HepG2 (cell line): ENCODE measurements at regions not wholly inside any gene's neighbourhood (a gene's known extent, or its start where the extent isn't known, plus 50 kb on each side); places are given as distances from the start of the nearest gene placed in this dataset.

Source experiments
- ATF6 ChIP-seq: sonication (generic); formaldehyde crosslinking; conservative IDR thresholded peaks from 2 replicates; pipeline ENCODE4 v1.4.0; 2020; ENCODE audit warnings: missing genetic modification reagents
- NR1H2 ChIP-seq: sonication (generic); formaldehyde crosslinking; IDR thresholded peaks from 2 replicates; pipeline ENCODE4 v1.8.1; 2022; ENCODE audit warnings: low read depth, missing genetic modification reagents, borderline replicate concordance

GRCh38 chr2:60379684-60380083 is 173.8 kb downstream of the BCL11A start:
- no peak for TF ChIP-seq NR1H2 (CRISPR knock-in tag)
- TF ChIP-seq ATF6 (CRISPR knock-in tag) = no peak
